ENCODE measurements at regions not wholly inside any gene's neighbourhood (a gene's known extent, or its start where the extent isn't known, plus 50 kb on each side); places are given as distances from the start of the nearest gene placed in this dataset.

- BruUV-seq (replicated peaks) = no TSS peak
- Histone ChIP-seq H3K4me3 (no peak overlapping the region), H3K27me3 (ENCODE audit: control insufficient read depth in 2 of 2, insufficient read depth in 2 of 2, low read length in 2 of 2) (0 out of 5 replicates have a peak, but pooled peaks cover 0 to 4% of the 10 kb centered on the region in 2 experiments), H2AFZ (ENCODE audit: low read depth, low read length) (0 out of 2 replicates have a peak overlapping the region, but pooled peaks have one; percentile 20), H3K36me3 (ENCODE audit: control insufficient read depth, insufficient read depth, low read length) (no peaks in the 10 kb centered on the region), H3K9ac (ENCODE audit: insufficient read depth in 1 of 2, low read depth in 2 of 2, low read length in 2 of 2) (no peak overlapping the region), H3K27ac (ENCODE audit: extremely low read depth, low read depth, low read length) (no peak overlapping the region), H4K20me1 (replicated peaks; ENCODE audit: control insufficient read depth, insufficient read depth, low read length) (no peaks in the 10 kb centered on the region), H3K4me1 (replicated peaks in 1 of 2; ENCODE audit: control insufficient read depth in 2 of 2, insufficient read depth in 2 of 2, low read length in 2 of 2) (peaks cover 0 to 6% of the 10 kb centered on the region in 2 experiments; a peak in 2 of 5 replicates), H3K4me2 (ENCODE audit: insufficient read depth, low read length) (no peak overlapping the region), H3K9me1 (ENCODE audit: control insufficient read depth, insufficient read depth, low read length) (no peaks in the 10 kb centered on the region), H3K79me2 (ENCODE audit: control insufficient read depth, insufficient read depth, low read length) (no peaks in the 10 kb centered on the region), H3K9me3 (replicated peaks; ENCODE audit: control insufficient read depth, insufficient read depth, low read depth, low read length) (0 out of 2 replicates have a peak, but pooled peaks cover 2% of the 10 kb centered on the region)
- ATAC-seq (no peak), FAIRE-seq (no peak), DNase-seq (ENCODE audit: extremely low read depth in 1 of 4, low spot score in 3 of 4) (no peak)
- in situ Hi-C loops (cut with MboI) = no loop called here
- no peak for TF ChIP-seq ZNF23 (CRISPR knock-in tag; IDR thresholded peaks at IDR 0.05)
- TF ChIP-seq ZNF354B (CRISPR knock-in tag; IDR thresholded peaks at IDR 0.05) = no peak
- no peak for TF ChIP-seq DIDO1 (tag; IDR thresholded peaks at IDR 0.05; ENCODE audit: low read depth)
- no peak for TF ChIP-seq ZNF408 (CRISPR knock-in tag; IDR thresholded peaks at IDR 0.05; ENCODE audit: low read depth)
- no peak for TF ChIP-seq E2F5 (CRISPR knock-in tag; IDR thresholded peaks at IDR 0.05)
- TF ChIP-seq TGIF2 (CRISPR knock-in tag; IDR thresholded peaks at IDR 0.05) = no peak
- TF ChIP-seq DACH1 (IDR thresholded peaks at IDR 0.05; ENCODE audit: partially characterized antibody) = no peak
- no peak for TF ChIP-seq RBM22 (IDR thresholded peaks at IDR 0.05; ENCODE audit: low read depth, low read length, poor library complexity, severe bottlenecking)
- TF ChIP-seq MAX (CRISPR knock-in tag; IDR thresholded peaks at IDR 0.05) = no peak
- TF ChIP-seq ZFX (CRISPR knock-in tag; IDR thresholded peaks at IDR 0.05) = no peak
- no peak for TF ChIP-seq POLR2AphosphoS2 (IDR thresholded peaks at IDR 0.05; ENCODE audit: low read length)
- TF ChIP-seq HNRNPH1 (optimal IDR thresholded peaks at IDR 0.05; ENCODE audit: low read depth, low read length) = no peak
- no peak for TF ChIP-seq ARID2 (IDR thresholded peaks at IDR 0.05)
- no peak for TF ChIP-seq ARHGAP35 (IDR thresholded peaks at IDR 0.05; ENCODE audit: partially characterized antibody)
- TF ChIP-seq ZC3H4 (CRISPR knock-in tag; IDR thresholded peaks at IDR 0.05; ENCODE audit: borderline replicate concordance) = no peak
- no peak for TF ChIP-seq RBM17 (IDR thresholded peaks at IDR 0.05; ENCODE audit: borderline replicate concordance, low read depth, low read length)
- TF ChIP-seq SNRNP70 (optimal IDR thresholded peaks at IDR 0.05; ENCODE audit: low read depth, low read length) = no peak
- no peak for TF ChIP-seq TAF9B (IDR thresholded peaks at IDR 0.05; ENCODE audit: partially characterized antibody)
- no peak for TF ChIP-seq NR2F6 (CRISPR knock-in tag; IDR thresholded peaks at IDR 0.05)
- TF ChIP-seq KDM5B (IDR thresholded peaks at IDR 0.05; ENCODE audit: insufficient replicate concordance, low read depth, low read length) = no peak
- WGBS (ENCODE audit: insufficient coverage, low coverage, missing lambda C conversion rate) = 32% methylated on average over 2 of the region's 2 CpGs
- ChIA-PET POLR2A (no interaction called here), CTCF (ENCODE audit: low intra/inter-chr PET ratio) (no interaction called here)
- intact Hi-C loops (cut with micrococcal nuclease) = no loop called here
These were observed 126.3 kb upstream of the ID2 start for GRCh38 chr2:8555543-8555942.

All from K562 (cell line).